Hepatocyte (in vitro differentiated cells): ENCODE measurements at regions not wholly inside any gene's neighbourhood (a gene's known extent, or its start where the extent isn't known, plus 50 kb on each side); places are given as distances from the start of the nearest gene placed in this dataset.

ENCODE experiments used
- CTCF ChIP-seq: fragments of 200-600 bp; sonication (generic); IDR thresholded peaks from 2 replicates; pipeline ENCODE4 v1.5.1; 2016; ENCODE audit warnings: antibody characterized with exemption, mild to moderate bottlenecking; ENCODE audit not compliant: poor library complexity
- EZH2 ChIP-seq: fragments of 200-600 bp; sonication (generic); IDR thresholded peaks from 2 replicates; pipeline ENCODE4 v1.6.1; 2016; ENCODE audit warnings: antibody characterized with exemption, mild to moderate bottlenecking, borderline replicate concordance
- EZH2phosphoT487 ChIP-seq: fragments of 200-600 bp; sonication (generic); IDR thresholded peaks from one replicate; pipeline ENCODE4 v1.6.1; 2018; ENCODE audit warnings: antibody characterized with exemption, mild to moderate bottlenecking, low read depth, moderate library complexity; ENCODE audit not compliant: unreplicated experiment, severe bottlenecking

- TF ChIP-seq CTCF (no peak), EZH2 (no peak), EZH2phosphoT487 (no peak)
Observed at GRCh38 chr13:79986890-79987289, 354.0 kb downstream of the SPRY2 start.
